Stimulated activated CD4-positive, alpha-beta T cell treated with anti-CD3 and anti-CD28 coated beads, Interleukin-12 subunit alpha, Interleukin-12 subunit beta, amount 100 ng/mL, for 48 hours (primary cell): ENCODE measurements at regions not wholly inside any gene's neighbourhood (a gene's known extent, or its start where the extent isn't known, plus 50 kb on each side); places are given as distances from the start of the nearest gene placed in this dataset.
"Not testable (repeated sequence)": the region's sequence is repeated elsewhere in the genome, so short reads cannot be mapped to it uniquely, and the experiment has no call there.

ENCODE experiments used
- DNase-seq, 3 donors: peaks; one replicate each; pipeline ENCODE4 v3.0.0-alpha.2; 2020; ENCODE audit warnings: low read depth in 2 of 3, low spot score in 1 of 3

DNA sequence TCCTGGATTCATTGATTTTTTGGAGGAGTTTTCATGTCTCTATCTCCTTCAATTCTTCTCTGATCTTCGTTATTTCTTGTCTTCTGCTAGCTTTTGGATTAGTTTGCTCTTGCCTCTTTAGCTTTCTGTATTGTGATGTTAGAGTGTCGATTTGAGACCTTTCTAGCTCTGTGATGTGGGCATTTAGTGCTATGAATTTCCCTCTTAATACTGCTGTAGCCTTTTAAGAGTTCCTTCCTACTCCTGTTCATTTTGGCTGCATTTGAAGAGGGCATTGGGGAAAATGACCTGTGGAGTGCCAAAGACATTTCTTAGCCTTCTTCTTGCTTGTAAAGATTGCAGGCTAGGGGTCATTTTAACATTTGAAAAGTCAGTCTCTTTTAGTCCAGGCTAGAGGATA, 463.8 kb upstream of the GCFC2 start:
- DNase-seq = no peak

DNA sequence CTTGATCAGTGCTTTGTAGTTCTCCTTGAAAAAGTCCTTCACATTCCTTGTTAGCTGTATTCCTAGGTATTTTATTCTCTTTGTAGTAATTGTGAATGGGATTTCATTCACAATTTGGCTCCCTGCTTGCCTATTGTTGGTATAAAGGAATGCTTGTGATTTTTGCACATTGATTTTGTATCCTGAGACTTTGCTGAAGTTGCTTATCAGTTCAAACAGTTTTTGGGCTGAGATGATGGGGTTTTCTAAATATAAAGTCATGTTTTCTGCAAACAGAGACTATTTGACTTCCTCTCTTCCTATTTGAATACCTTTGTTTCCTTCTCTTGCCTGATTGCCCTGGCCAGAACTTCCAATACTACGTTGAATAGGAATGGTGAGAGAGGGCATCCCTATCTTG, 462.5 kb upstream of the GCFC2 start:
- not testable (repeated sequence) for DNase-seq

- DNase-seq = not testable (repeated sequence)
Observed at GRCh38 chr2:76172154-76172595, 461.5 kb upstream of the GCFC2 start.

- DNase-seq = no peak
Observed at GRCh38 chr2:76170856-76171255, 460.1 kb upstream of the GCFC2 start.

DNA sequence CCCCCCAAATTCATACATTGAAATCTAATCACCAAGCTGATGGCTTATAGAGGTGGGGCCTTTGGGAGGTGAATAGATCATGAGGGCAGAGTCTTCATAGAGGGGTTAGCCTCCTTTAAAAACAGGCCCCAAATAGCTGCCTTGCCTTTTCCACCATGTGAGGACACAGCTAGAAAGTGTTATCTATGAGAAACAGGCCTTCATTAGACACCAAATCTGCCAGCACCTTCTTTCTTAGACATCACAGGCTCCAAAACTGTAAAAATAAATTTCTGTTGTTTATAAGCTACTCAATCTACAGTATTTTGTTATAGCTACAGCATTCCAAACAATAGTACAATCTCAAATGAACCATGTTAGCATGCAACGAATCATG, 459.3 kb upstream of the GCFC2 start:
- no peak for DNase-seq

GRCh38 chr2:76169276-76170008, 458.7 kb upstream of the GCFC2 start:
- DNase-seq = no peak

DNA sequence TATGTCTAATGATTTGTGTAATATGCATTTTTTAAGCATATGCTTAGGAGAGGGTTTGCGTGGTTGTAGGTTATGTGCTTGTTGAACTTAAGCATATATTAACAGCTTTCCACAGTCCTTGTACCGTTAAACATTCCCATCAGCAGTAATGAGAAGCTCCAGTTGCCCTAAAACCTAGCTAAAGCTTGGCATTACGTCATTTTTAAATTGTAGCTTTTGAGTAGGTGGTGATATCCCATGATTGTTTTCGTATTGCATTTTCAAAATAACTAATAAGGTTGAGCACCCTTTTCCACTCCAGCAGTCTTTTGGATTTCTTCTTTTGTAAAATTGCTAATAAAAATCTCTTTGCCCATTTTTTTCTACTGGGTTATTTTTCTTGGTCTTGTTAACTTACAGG, 453.1 kb upstream of the GCFC2 start:
- no peak for DNase-seq

- DNase-seq = no peak
Observed at GRCh38 chr2:76160670-76161069, 450.0 kb upstream of the GCFC2 start.

- DNase-seq = no peak
Observed at GRCh38 chr2:76159042-76159648, 448.4 kb upstream of the GCFC2 start.

DNA sequence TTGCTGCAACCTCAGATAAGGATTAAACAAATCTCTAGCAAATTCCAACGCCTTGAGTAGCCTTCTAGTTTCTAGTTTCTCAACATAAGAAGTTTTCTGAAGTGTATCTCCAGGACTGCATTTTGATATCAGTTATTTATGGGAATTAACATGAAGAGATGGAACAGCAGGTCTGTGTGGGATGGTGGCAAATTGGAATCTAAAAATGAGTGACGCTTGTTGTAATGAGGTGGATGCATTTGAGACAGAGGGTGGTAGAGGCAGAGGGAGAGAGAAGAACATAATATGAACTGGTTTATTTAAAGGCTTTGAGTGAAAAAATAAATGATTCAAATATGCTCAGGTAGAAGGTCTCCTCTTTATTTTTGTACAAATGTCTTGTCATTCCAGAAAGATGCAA, 446.8 kb upstream of the GCFC2 start:
- DNase-seq = no peak

DNA sequence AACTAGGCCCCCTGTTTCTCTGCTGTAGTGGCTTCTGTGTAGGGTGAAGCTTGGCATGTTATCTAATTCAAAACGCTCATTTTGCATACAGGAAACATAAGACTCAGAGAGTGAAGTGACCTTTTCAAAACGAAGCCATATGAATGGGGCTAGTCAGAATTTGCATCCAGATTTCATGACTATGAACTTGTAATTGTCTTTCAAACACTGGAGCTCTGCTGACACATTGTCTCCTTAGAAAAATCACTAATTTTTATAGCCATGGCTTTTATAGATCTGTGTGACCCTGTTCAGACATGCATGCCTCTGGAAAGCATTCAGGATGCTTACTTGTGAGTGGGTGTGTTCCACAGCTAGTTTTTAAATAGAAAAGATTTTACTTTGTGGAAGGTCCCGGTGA, 444.3 kb upstream of the GCFC2 start:
- no peak for DNase-seq

- DNase-seq = no peak
Observed at GRCh38 chr2:76149846-76150245, 439.1 kb upstream of the GCFC2 start.

DNA sequence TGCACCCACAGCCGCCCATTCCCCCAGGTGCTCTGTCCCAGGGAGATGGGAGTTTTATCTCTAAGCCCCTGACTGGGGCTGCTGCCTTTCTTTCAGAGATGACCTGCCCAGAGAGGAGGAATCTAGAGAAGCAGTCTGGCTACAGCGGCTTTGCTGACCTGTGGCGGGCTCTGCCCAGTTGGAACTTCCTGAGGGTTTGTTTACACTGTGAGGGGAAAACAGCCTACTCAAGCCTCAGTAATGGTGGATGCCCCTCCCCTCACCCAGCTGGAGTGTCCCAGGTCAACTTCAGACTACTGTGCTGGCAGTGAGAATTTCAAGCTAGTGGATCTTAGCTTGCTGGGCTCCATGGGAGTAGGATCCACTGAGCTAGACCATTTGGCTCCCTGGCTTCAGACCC, 428.6 kb upstream of the GCFC2 start:
- DNase-seq = not testable (repeated sequence)

DNA sequence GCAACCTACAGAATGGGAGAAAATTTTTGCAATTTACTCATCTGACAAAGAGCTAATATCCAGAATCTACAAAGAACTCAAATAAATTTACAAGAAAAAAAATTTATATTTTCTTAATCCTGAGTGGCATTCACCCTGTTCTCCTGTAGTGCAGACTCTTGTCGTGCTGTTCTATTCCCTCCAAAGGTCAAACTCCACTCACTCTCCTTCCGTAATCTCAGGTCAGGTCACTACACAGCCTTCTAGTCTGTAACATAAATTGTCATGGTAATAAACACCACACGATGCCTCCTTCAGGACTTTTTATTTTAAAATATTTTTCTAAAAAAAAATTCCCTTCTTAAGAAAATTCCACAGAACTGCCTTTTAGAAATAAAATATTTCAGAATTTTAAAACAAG, 417.9 kb upstream of the GCFC2 start:
- no peak for DNase-seq

- no peak for DNase-seq
Observed at GRCh38 chr2:76120176-76120575, 409.5 kb upstream of the GCFC2 start.

DNA sequence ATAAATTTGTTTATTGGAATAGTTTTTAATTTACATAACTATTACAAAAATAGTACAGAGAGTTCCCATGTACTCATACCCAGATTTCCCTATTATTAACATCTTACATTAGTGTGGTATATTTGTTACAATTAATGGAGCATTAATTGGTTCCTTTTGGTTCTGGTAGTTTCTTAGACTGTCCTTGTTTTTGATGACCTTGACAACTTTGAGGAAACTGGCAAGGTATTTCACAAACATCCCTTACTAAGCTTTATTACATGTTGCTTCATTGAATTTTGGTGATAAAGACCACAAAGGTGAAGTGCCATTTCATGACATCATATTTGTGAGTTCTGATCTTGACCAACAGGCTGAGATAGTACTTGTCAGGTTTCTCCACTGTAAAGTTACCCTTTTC, 379.0 kb upstream of the GCFC2 start:
- no peak for DNase-seq

- no peak for DNase-seq
Observed at GRCh38 chr2:76083248-76083647, 372.5 kb upstream of the GCFC2 start.

DNA sequence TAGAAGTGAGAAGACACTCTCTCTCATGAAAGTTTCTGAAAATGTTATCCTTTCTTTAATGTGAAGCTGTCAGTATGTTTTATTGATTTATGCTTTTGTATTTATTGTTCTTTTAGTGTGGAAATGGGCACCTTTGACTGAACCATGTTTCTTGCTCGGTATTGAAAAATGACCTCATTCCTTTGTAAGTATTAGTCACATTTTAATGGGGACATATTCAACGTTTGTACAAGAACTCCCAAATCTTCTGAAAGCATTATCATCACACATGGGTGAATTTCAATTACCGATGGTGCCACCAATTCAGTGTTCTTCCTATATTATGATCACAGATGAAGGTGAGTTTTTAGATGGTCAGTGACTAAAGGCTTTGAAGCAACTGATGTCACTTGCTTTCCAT, 371.8 kb upstream of the GCFC2 start:
- DNase-seq = no peak

- DNase-seq = no peak
Observed at GRCh38 chr2:76080154-76080553, 369.4 kb upstream of the GCFC2 start.

DNA sequence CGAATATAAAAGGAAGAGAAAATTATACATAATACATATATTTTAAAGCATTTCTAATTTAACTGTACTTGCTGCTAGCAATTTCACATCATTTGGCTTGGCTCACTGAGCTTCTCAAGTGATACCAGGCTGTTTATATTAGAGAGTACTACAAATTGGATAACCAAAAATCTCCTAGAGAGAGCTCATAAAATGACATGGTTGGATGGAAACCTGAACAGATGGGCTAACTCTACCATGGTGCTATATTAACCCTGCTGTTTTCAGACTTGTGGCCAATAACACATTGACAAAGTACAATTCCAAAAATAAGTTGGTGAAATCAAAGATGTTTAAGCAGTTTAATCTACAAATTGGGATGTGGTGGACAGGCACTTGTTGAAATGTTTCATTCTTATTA, 364.4 kb upstream of the GCFC2 start:
- DNase-seq = no peak

DNA sequence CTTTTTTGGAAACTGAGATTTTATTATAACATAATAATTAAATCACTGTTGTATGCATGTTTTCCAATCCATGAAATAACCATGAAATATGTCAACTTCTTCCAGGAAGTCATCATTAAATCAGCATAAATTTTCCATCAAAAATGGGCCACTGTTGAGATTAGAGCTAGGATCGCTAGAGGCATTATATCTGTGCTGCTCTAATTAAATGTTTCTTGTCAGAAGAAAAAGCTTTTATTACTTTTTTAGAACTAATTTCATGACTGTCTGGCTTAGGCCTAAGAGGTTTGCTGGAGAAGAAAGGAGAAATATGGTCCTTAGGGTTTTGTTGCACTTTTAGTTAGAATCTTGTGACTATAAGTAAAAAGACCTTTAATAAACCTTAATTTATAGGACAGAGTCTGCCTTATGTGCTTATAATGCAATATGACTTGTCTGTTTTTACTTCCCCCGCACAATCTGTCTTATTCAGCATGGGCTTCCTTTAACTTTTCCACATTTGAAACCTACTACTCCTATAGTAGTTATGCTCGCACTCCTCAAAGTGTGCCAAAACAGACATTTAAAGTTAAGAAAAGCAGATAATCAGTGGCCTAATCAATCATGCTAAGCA, 363.4 kb upstream of the GCFC2 start:
- no peak for DNase-seq

- no peak for DNase-seq
Observed at GRCh38 chr2:76050196-76050595, 339.5 kb upstream of the GCFC2 start.

GRCh38 chr2:76044701-76045100, 334.0 kb upstream of the GCFC2 start:
- no peak for DNase-seq
